ENCODE measurements at regions not wholly inside any gene's neighbourhood (a gene's known extent, or its start where the extent isn't known, plus 50 kb on each side); places are given as distances from the start of the nearest gene placed in this dataset.

GRCh38 chr18:67973916-67974315 lies 457.4 kb upstream of the DSEL start:
- DNase-seq (ENCODE audit: low spot score): no peak

- no peak for DNase-seq (ENCODE audit: low spot score)
Measured at GRCh38 chr18:67969458-67969857, 452.9 kb upstream of the DSEL start.

DNA sequence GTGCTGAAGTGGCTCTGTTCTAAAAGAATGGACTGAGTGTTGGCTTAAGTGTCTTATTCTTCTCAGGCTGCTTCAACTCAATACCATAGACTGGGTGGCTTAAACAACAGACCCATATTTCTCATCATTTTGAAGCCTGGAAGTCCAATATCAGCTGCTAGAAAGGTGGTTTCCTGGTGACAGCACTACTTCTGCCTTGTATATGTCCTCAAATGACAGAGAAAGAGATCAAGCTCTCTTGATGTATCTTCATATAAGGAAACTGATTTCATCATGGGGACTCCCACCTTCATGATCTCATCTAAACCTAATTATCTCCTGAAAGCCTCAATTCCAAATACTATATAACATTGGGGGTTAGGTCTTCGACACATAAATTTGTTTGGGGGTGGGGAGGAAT lies 449.7 kb upstream of the DSEL start:
- no peak for DNase-seq (ENCODE audit: low spot score)

GRCh38 chr18:67964462-67964861 lies 447.9 kb upstream of the DSEL start:
- no peak for DNase-seq (ENCODE audit: low spot score)

GRCh38 chr18:67961701-67962440 lies 445.4 kb upstream of the DSEL start:
- no peak for DNase-seq (ENCODE audit: low spot score)

GRCh38 chr18:67957684-67958083 lies 441.2 kb upstream of the DSEL start:
- DNase-seq (ENCODE audit: low spot score): no peak

DNA sequence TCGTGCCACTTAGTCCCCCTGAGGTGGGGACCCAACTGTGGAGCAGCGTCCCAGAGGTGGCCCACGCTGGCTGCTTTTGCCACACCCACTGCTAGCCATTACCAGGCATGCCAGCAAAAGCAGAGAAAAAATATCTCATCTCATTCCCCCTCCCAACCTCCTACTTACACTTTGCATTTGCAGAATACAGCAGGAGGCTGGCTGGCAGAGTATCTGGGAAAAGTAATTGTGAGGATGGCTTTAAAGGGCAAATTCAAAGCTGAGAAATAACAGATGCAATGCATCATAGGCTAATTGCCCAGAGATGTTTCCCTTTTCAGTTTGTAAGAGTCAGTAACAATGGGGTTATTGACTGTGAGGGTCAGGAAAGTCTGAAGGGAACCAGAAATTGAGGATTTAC lies 438.1 kb upstream of the DSEL start:
- DNase-seq (ENCODE audit: low spot score): no peak

GRCh38 chr18:67951137-67951536 lies 434.6 kb upstream of the DSEL start:
- no peak for DNase-seq (ENCODE audit: low spot score)

- DNase-seq (ENCODE audit: low spot score): no peak
Measured at GRCh38 chr18:67938660-67939059, 422.1 kb upstream of the DSEL start.

DNA sequence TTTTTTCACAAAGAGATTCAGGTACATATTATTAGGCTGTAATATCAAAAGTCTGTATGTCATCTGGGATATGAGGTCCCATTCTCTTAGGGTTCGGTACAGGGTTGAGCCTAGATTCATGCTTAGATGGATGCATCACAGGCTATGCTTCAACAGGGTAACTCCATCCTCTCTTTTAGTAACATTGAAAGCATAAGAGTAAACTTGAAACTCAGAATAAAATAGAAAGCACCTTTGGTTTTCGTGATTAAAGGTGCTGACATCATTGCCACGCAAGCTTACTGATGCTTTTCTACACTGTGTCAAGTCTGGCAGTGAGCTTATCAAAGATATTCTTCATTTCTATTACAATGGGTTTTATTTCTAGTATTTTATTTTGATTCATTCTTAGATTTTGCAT lies 419.1 kb upstream of the DSEL start:
- no peak for DNase-seq (ENCODE audit: low spot score)

DNA sequence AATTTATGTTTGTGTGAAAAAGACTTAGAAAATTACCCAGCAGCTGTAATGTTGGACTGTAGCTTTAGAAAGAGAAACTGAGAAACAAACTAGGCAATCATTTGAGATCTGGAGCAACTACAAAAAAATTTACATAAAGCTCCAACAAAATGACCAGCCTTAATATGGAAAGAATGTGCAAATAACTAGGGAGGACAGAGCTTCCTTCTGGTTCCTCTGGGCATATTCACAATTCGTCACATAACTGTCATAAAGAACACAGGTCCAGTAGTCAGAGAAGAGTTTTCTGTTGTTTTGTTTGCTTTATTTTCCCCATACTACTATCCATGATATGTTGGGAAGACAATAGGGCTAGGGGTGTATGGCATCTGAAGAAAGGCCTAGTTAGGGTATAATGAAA lies 416.8 kb upstream of the DSEL start:
- DNase-seq (ENCODE audit: low spot score): no peak

- DNase-seq (ENCODE audit: low spot score): no peak
Measured at GRCh38 chr18:67932271-67932670, 415.8 kb upstream of the DSEL start.

- no peak for DNase-seq (ENCODE audit: low spot score)
Measured at GRCh38 chr18:67926929-67927864, 410.7 kb upstream of the DSEL start.

- DNase-seq (ENCODE audit: low spot score): no peak
Measured at GRCh38 chr18:67924656-67925055, 408.1 kb upstream of the DSEL start.

GRCh38 chr18:67919316-67919715 lies 402.8 kb upstream of the DSEL start:
- DNase-seq (ENCODE audit: low spot score): no peak

- DNase-seq (ENCODE audit: low spot score): no peak
Measured at GRCh38 chr18:67916097-67916496, 399.6 kb upstream of the DSEL start.

DNA sequence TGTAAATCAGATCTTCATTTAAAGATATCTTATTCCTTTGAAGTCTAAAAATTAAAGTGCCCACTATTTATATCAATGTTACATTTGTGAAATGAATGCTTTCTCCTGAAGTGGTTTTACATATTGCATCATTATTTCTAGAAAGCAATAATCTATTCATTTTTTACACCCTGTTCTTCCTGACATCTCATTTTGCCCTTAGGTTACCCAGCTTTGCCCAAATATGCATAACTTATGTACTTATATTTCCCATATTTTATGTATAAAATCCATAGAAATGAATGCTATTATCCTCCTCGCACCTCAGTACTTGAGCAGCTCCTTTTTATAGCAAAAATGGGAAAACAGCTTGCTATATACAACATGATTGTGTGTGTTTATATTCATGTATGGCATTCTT lies 396.5 kb upstream of the DSEL start:
- DNase-seq (ENCODE audit: low spot score): no peak

DNA sequence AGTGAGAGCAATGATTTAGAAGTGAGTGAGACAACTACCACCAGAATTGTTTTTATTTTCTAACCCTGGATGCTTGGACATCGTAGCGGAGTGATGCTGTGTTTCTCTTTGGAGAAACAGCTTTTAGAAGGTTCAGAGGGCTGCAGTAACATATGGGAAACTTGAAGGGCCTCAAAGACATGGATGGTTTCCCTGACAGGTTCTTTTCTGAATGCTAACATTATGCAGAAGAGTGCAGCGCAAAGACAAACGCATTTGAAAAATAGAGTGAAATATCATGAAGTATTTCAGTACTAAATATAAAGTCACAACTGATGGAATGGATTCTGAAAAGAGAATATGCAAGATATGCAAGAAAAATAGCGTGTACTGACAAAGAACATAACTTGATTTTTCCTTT lies 385.1 kb upstream of the DSEL start:
- DNase-seq (ENCODE audit: low spot score): no peak

DNA sequence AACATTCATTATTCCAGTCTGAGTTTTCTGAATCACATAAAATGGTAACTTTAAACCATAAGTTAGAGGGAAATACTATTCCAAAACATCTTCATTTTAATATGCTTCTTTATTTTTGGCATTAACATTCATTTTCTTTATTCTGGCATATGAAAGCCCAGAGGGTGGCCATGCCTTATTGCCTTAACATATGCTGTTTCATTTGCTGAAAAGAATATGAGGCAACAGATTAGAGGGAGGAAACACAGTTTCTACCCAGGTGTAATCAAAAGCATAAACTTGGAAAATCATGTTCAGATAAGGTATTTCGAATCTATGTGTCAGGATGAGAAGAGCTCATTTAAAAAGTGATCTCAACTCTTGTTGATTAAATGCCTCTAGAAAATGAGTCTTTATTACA lies 379.9 kb upstream of the DSEL start:
- DNase-seq (ENCODE audit: low spot score): no peak

DNA sequence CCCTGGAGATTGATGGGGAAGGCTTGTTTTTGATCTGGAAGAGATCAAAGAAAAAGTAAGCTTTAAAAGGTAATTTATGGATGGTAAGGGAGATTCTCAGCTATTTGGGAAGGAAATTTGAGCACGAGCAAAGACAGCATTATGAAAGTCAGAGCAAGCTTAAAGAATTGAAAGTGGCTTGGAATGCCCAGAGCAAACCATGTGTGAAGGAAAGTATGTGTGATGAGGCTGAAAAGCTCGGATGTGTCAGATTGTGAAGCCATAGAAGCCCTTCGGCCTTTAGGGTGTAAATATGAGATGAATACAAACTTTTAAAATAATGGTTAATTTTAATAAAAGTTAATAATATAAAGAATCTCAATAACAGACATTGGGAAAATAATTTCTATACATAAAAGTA lies 377.4 kb upstream of the DSEL start:
- DNase-seq (ENCODE audit: low spot score): no peak

DNA sequence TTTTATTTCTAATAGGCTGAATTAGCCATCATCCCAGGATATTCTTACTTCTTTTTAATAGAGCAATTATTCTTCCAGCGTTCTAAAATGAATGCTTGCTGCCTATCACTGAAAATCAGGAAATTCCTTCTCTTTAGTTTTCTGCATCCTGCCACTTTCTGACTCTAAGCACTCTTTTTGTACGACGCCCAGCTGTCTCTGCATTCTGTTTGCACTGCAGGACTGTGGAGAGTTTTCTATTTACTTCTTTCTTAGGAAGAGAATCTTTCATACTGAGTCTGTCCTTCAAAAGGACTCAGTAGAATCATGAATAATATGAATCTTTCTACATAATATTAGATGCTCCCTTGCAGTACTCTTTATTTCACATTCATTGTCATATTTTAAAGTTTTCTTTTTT lies 360.4 kb upstream of the DSEL start:
- DNase-seq (ENCODE audit: low spot score): no peak

DNA sequence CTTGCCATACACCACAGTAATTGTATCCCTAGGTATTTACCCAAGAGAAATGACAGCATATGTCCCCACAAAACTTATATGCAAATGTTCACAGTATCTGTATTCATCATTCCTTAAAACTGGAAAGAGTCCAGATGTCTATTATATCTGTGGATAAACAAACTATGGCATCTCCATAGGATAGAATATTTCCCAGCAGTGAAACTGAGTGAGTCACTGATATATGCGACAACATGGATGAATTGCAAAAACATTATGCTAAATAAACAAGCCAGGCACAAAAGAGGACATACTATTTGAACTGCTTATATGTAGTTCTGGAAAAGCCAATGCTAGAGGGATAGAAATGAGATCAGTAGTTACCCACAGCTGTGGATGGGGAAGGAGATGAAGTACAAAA lies 359.4 kb upstream of the DSEL start:
- DNase-seq (ENCODE audit: low spot score): no peak

DNA sequence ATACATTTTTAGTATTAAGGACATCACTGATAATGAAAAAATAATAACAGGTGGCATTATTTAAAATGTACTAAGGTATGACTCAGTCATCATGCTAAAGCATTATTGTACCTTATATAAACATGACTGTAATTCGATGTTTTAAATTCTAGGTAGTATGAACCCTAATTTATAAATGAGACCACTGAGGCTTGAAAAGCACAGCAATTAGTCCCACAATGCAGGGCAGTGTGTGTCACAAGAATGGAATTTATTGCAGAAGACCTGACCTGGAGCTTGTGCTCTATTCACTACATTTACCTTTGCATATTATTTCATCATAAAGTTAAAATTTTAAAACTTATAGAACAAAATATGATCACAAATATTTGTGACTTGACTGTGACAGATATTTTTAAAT lies 358.5 kb upstream of the DSEL start:
- no peak for DNase-seq (ENCODE audit: low spot score)

GRCh38 chr18:67865400-67865799 lies 348.9 kb upstream of the DSEL start:
- DNase-seq (ENCODE audit: low spot score): no peak
